Mammary epithelial cell (primary cell): ENCODE measurements at regions not wholly inside any gene's neighbourhood (a gene's known extent, or its start where the extent isn't known, plus 50 kb on each side); places are given as distances from the start of the nearest gene placed in this dataset.

Experiments used
- CTCF ChIP-seq, 2 donors: IDR thresholded peaks in 1 of 2; conservative IDR thresholded peaks in 1 of 2; 2 replicates each; pipeline ENCODE4 v1.5.1; 2011 to 2012; ENCODE audit warnings: inconsistent platforms in 2 of 2, low read length in 2 of 2, mild to moderate bottlenecking in 2 of 2, control low read depth in 1 of 2, low read depth in 1 of 2; ENCODE audit not compliant: insufficient read depth in 1 of 2; ENCODE audit errors: extremely low read depth in 1 of 2
- EZH2 ChIP-seq: IDR thresholded peaks from 2 replicates; pipeline ENCODE4 v1.6.1; 2012; ENCODE audit warnings: low read length, inconsistent platforms, borderline replicate concordance

DNA sequence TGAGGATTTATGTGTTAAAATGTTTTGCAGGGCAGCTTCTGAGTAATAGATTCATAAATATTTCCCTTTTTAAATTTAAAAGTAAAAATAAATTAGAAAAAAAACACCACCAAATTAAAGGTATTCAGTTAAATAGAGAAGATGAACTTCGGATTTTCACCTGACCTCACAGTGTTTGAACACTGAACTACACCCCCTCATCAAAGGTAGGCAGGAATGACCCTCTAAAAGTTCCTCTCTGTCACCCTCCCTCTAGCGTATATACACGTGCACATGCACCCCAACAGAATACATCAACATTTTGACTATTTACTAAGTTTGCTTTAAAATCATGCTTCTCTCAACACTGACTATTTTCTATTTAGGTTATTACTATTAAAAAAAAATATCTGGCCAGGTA lies 528.3 kb downstream of the QKI start:
- TF ChIP-seq CTCF (conservative IDR thresholded peaks at IDR 0.05 in 1 of 2, IDR thresholded peaks at IDR 0.05 in 1 of 2; ENCODE audit: extremely low read depth in 1 of 2, insufficient read depth in 1 of 2, low read depth in 1 of 2, low read length in 2 of 2) (no peak), EZH2 (no peak)
